Activated naive CD8-positive, alpha-beta T cell treated with anti-CD3 and anti-CD28 coated beads, Interleukin-2, amount 50 U/mL, for 24 hours (primary cell): ENCODE measurements at regions not wholly inside any gene's neighbourhood (a gene's known extent, or its start where the extent isn't known, plus 50 kb on each side); places are given as distances from the start of the nearest gene placed in this dataset.

ENCODE experiments used
- ATAC-seq: fragments of 150-1000 bp; cut with Tn5 transposase; one replicate; pipeline ENCODE4 v1.10.0; 2021
- DNase-seq: peaks from one replicate; pipeline ENCODE4 v3.0.0; 2021
- H3K27ac Mint-ChIP-seq: one replicate; pipeline ENCODE4 v1.8.0; 2021; ENCODE audit warnings: mild to moderate bottlenecking, mixed read lengths
- H3K27me3 Mint-ChIP-seq: one replicate; pipeline ENCODE4 v1.8.0; 2021; ENCODE audit warnings: mixed read lengths
- H3K36me3 Mint-ChIP-seq: one replicate; pipeline ENCODE4 v1.8.0; 2021; ENCODE audit warnings: low read depth, mixed read lengths
- H3K4me1 Mint-ChIP-seq: one replicate; pipeline ENCODE4 v1.8.0; 2021; ENCODE audit warnings: mixed read lengths
- H3K4me3 Mint-ChIP-seq: one replicate; pipeline ENCODE4 v1.8.0; 2021; ENCODE audit warnings: mild to moderate bottlenecking, moderate library complexity, mixed read lengths
- H3K9me3 Mint-ChIP-seq: one replicate; pipeline ENCODE4 v1.8.0; 2021; ENCODE audit warnings: mixed read lengths

GRCh38 chr3:171548917-171549316, 88.7 kb upstream of the TNIK start:
- Mint-ChIP-seq H3K27me3 (no peaks in the 10 kb centered on the region), H3K4me1 (no peaks in the 10 kb centered on the region), H3K4me3 (no peak overlapping the region), H3K36me3 (no peaks in the 10 kb centered on the region), H3K9me3 (no peaks in the 10 kb centered on the region), H3K27ac (no peak overlapping the region)
- DNase-seq (no peak), ATAC-seq (no peak)

GRCh38 chr3:171543759-171544300, 83.6 kb upstream of the TNIK start:
- Mint-ChIP-seq H3K9me3 (no peaks in the 10 kb centered on the region), H3K4me3 (no peak overlapping the region)
- no peak for DNase-seq

GRCh38 chr3:171542976-171543375, 82.8 kb upstream of the TNIK start:
- ATAC-seq, result no peak
- no peaks in the 10 kb centered on the region for H3K9me3 Mint-ChIP-seq

More at GRCh38 chr3:171543759-171544300, 83.6 kb upstream of the TNIK start:
- no peak for ATAC-seq
- no peak overlapping the region for H3K27ac Mint-ChIP-seq
- no peaks in the 10 kb centered on the region for H3K4me1 Mint-ChIP-seq
- no peaks in the 10 kb centered on the region for H3K36me3 Mint-ChIP-seq
- no peaks in the 10 kb centered on the region for H3K27me3 Mint-ChIP-seq

GRCh38 chr3:171541647-171542046, 81.4 kb upstream of the TNIK start:
- Mint-ChIP-seq H3K27me3 (no peaks in the 10 kb centered on the region), H3K4me3 (no peak overlapping the region), H3K4me1 (no peaks in the 10 kb centered on the region), H3K36me3 (no peaks in the 10 kb centered on the region), H3K27ac (no peak overlapping the region), H3K9me3 (no peaks in the 10 kb centered on the region)
- ATAC-seq, result no peak
- no peak for DNase-seq

More at GRCh38 chr3:171542976-171543375, 82.8 kb upstream of the TNIK start:
- H3K4me3 Mint-ChIP-seq, result no peak overlapping the region
- H3K4me1 Mint-ChIP-seq, result no peaks in the 10 kb centered on the region
- DNase-seq, result no peak
- no peaks in the 10 kb centered on the region for H3K27me3 Mint-ChIP-seq
- H3K36me3 Mint-ChIP-seq, result no peaks in the 10 kb centered on the region
- H3K27ac Mint-ChIP-seq, result no peak overlapping the region

DNA sequence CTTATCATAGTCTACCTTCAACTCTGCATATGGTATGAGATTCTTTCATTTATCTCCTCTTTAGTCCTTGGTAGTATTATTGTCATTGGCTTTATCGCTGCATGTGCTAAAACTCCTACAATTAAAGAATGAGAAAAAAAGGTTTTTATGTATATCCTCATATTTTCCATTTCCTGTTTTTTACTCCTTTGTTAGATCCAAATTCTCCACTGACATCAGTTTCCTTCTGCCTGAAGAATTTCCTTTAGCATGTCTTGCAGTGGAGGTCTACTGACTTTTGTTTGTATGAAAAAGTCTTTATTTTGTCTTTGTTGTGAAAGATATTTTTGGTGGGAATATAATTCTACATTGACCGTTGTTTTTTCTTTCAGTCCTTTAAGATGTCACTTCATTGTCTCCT, 81.0 kb upstream of the TNIK start:
- no peak overlapping the region for H3K4me3 Mint-ChIP-seq
- no peaks in the 10 kb centered on the region for H3K27me3 Mint-ChIP-seq
- DNase-seq (no peak), ATAC-seq (no peak)
- H3K4me1 Mint-ChIP-seq, result no peaks in the 10 kb centered on the region
- no peaks in the 10 kb centered on the region for H3K36me3 Mint-ChIP-seq
- no peaks in the 10 kb centered on the region for H3K9me3 Mint-ChIP-seq
- no peak overlapping the region for H3K27ac Mint-ChIP-seq

GRCh38 chr3:171535799-171536198, 75.6 kb upstream of the TNIK start:
- Mint-ChIP-seq H3K36me3 (no peaks in the 10 kb centered on the region), H3K9me3 (no peaks in the 10 kb centered on the region), H3K4me1 (no peaks in the 10 kb centered on the region), H3K27me3 (no peaks in the 10 kb centered on the region), H3K4me3 (no peak overlapping the region), H3K27ac (no peak overlapping the region)
- ATAC-seq (no peak), DNase-seq (no peak)

- ATAC-seq (no peak), DNase-seq (no peak)
- no peak overlapping the region for H3K4me3 Mint-ChIP-seq
- H3K4me1 Mint-ChIP-seq, result no peaks in the 10 kb centered on the region
- H3K27ac Mint-ChIP-seq, result no peak overlapping the region
- no peaks in the 10 kb centered on the region for H3K27me3 Mint-ChIP-seq
- H3K36me3 Mint-ChIP-seq, result no peaks in the 10 kb centered on the region
- H3K9me3 Mint-ChIP-seq, result no peaks in the 10 kb centered on the region
These were observed 74.9 kb upstream of the TNIK start for GRCh38 chr3:171535133-171535532.

- H3K27ac Mint-ChIP-seq, result no peak overlapping the region
- no peaks in the 10 kb centered on the region for H3K4me1 Mint-ChIP-seq
These were observed 73.5 kb upstream of the TNIK start for GRCh38 chr3:171533702-171534101.

GRCh38 chr3:171532294-171532693, 72.1 kb upstream of the TNIK start:
- Mint-ChIP-seq H3K36me3 (no peaks in the 10 kb centered on the region), H3K27me3 (no peaks in the 10 kb centered on the region), H3K4me3 (no peak overlapping the region), H3K9me3 (no peaks in the 10 kb centered on the region), H3K27ac (no peak overlapping the region), H3K4me1 (no peaks in the 10 kb centered on the region)
- DNase-seq (no peak), ATAC-seq (no peak)

More at GRCh38 chr3:171533702-171534101, 73.5 kb upstream of the TNIK start:
- H3K9me3 Mint-ChIP-seq, result no peaks in the 10 kb centered on the region
- no peaks in the 10 kb centered on the region for H3K27me3 Mint-ChIP-seq
- ATAC-seq, result no peak
- no peak overlapping the region for H3K4me3 Mint-ChIP-seq
- DNase-seq, result no peak
- no peaks in the 10 kb centered on the region for H3K36me3 Mint-ChIP-seq

DNA sequence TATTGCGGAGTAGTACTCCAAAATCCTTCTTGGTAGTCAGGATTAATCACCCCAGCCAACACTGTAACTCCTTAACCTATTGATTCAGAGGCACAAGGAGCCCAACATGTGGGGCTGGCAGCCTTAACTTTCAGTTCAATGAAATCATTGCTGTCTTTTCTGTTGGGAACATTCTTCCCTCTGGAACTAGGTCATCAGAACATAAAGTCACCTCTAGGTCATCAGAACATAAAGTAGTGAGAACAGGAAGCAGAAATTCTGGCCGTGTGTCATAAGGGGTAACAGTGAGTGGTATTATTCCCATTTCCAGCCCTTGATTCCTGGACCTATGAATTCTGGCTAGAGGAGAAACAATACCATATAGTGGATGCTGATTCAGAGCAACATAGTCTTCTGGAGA, 71.5 kb upstream of the TNIK start:
- DNase-seq (no peak), ATAC-seq (no peak)
- H3K4me1 Mint-ChIP-seq, result no peaks in the 10 kb centered on the region
- H3K9me3 Mint-ChIP-seq, result no peaks in the 10 kb centered on the region
- no peaks in the 10 kb centered on the region for H3K27me3 Mint-ChIP-seq
- no peak overlapping the region for H3K4me3 Mint-ChIP-seq
- no peaks in the 10 kb centered on the region for H3K36me3 Mint-ChIP-seq
- H3K27ac Mint-ChIP-seq, result no peak overlapping the region

DNA sequence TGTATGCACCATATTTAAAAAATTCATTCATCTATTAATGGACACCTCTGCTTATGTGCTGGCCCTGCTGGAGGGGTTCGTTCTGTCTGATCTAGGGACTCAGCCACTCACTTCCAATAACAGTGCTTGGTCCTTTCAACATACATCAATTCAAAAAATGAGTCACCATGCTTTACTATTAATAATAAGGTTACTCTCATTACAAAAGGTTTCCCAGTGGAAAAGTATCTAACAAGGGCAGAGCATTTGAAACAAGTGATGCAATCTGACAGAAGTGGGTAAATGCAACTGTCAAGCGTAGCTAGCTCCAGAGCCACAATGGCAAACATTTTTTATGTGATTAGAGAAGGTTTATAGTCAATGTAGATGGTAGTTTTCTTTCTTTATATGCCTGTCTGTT, 67.9 kb upstream of the TNIK start:
- Mint-ChIP-seq H3K4me3 (no peak overlapping the region), H3K27me3 (no peaks in the 10 kb centered on the region), H3K4me1 (no peaks in the 10 kb centered on the region), H3K9me3 (no peaks in the 10 kb centered on the region), H3K27ac (no peak overlapping the region), H3K36me3 (no peaks in the 10 kb centered on the region)
- ATAC-seq (no peak), DNase-seq (no peak)

DNA sequence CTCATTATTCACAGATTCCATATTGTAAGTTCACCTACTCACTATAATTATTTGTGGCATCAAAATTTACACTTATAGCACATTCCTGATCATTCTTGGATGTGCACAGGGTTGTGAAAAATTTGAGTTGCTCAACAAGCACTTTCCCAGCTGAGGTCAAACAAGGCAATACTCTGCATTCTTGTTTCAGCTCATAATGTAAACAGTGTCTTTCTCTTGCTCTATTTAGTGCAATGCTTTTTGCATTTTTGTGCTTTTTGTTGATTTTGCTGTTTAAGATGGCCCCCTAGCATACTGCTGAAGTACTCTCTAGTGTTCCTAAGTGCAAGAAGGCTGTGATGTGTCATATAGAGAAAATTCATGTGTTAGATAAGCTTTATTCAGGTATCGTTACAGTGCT, 66.7 kb upstream of the TNIK start:
- H3K27ac Mint-ChIP-seq, result no peak overlapping the region
- no peak for ATAC-seq
- H3K27me3 Mint-ChIP-seq, result no peaks in the 10 kb centered on the region
- no peaks in the 10 kb centered on the region for H3K9me3 Mint-ChIP-seq
- no peak for DNase-seq
- no peaks in the 10 kb centered on the region for H3K4me1 Mint-ChIP-seq
- no peaks in the 10 kb centered on the region for H3K36me3 Mint-ChIP-seq
- no peak overlapping the region for H3K4me3 Mint-ChIP-seq

GRCh38 chr3:171526146-171526545, 65.9 kb upstream of the TNIK start:
- DNase-seq (no peak), ATAC-seq (no peak)
- Mint-ChIP-seq H3K27me3 (no peaks in the 10 kb centered on the region), H3K4me1 (no peaks in the 10 kb centered on the region), H3K27ac (no peak overlapping the region), H3K36me3 (no peaks in the 10 kb centered on the region), H3K4me3 (no peak overlapping the region), H3K9me3 (no peaks in the 10 kb centered on the region)

GRCh38 chr3:171525437-171525836, 65.2 kb upstream of the TNIK start:
- Mint-ChIP-seq H3K4me1 (no peaks in the 10 kb centered on the region), H3K4me3 (no peak overlapping the region), H3K9me3 (no peaks in the 10 kb centered on the region), H3K27ac (no peak overlapping the region), H3K27me3 (no peaks in the 10 kb centered on the region), H3K36me3 (no peaks in the 10 kb centered on the region)
- no peak for DNase-seq
- no peak for ATAC-seq

DNA sequence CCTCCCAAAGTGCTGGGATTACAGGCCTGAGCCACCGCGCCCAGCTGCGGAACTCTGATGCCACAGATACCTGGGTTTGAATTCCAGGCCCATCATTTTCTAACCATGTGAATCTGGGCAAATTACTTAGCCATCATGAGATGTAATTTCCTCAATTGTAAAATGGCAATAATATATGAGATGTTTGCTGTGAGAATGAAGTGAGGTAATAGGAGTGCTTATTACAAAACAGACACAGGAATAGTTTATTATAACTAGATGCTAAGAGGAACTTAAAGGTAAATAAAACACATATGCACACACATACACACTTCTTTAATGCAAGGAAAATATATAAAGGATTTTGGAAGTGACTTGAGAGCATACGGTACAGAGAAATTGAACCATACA, 64.7 kb upstream of the TNIK start:
- Mint-ChIP-seq H3K9me3 (no peaks in the 10 kb centered on the region), H3K27me3 (no peaks in the 10 kb centered on the region), H3K36me3 (no peaks in the 10 kb centered on the region), H3K4me3 (no peak overlapping the region), H3K4me1 (no peaks in the 10 kb centered on the region), H3K27ac (no peak overlapping the region)
- DNase-seq (no peak), ATAC-seq (no peak)

GRCh38 chr3:171522651-171523050, 62.4 kb upstream of the TNIK start:
- DNase-seq, result no peak
- H3K4me3 Mint-ChIP-seq, result no peak overlapping the region
- no peaks in the 10 kb centered on the region for H3K36me3 Mint-ChIP-seq
- ATAC-seq, result no peak
- no peak overlapping the region for H3K27ac Mint-ChIP-seq
- H3K27me3 Mint-ChIP-seq, result no peaks in the 10 kb centered on the region
- H3K9me3 Mint-ChIP-seq, result no peaks in the 10 kb centered on the region
- H3K4me1 Mint-ChIP-seq, result no peaks in the 10 kb centered on the region
